GM06990 (cell line): ENCODE measurements at regions not wholly inside any gene's neighbourhood (a gene's known extent, or its start where the extent isn't known, plus 50 kb on each side); places are given as distances from the start of the nearest gene placed in this dataset.

Experiments
- DNase-seq: peaks from one replicate; pipeline ENCODE4 v3.0.0-alpha.2; 2011; ENCODE audit not compliant: insufficient read length; ENCODE audit errors: extremely low read depth
- H3K27me3 ChIP-seq: replicated peaks from 2 replicates; pipeline ENCODE4 v1.6.0; 2011; ENCODE audit warnings: low read length; ENCODE audit not compliant: control insufficient read depth, insufficient read depth
- H3K36me3 ChIP-seq: 2 replicates; pipeline ENCODE4 v1.5.1; 2011; ENCODE audit warnings: low read length; ENCODE audit not compliant: control insufficient read depth, insufficient read depth
- H3K4me3 ChIP-seq: replicated peaks from 2 replicates; pipeline ENCODE4 v1.5.1; 2011; ENCODE audit warnings: low read depth, mild to moderate bottlenecking, control low read depth, low read length
- CTCF ChIP-seq: IDR thresholded peaks from 2 replicates; pipeline ENCODE4 v1.5.1; 2011; ENCODE audit warnings: low read length, control low read depth, mild to moderate bottlenecking, inconsistent platforms; ENCODE audit not compliant: insufficient read depth, poor library complexity, severe bottlenecking

DNA sequence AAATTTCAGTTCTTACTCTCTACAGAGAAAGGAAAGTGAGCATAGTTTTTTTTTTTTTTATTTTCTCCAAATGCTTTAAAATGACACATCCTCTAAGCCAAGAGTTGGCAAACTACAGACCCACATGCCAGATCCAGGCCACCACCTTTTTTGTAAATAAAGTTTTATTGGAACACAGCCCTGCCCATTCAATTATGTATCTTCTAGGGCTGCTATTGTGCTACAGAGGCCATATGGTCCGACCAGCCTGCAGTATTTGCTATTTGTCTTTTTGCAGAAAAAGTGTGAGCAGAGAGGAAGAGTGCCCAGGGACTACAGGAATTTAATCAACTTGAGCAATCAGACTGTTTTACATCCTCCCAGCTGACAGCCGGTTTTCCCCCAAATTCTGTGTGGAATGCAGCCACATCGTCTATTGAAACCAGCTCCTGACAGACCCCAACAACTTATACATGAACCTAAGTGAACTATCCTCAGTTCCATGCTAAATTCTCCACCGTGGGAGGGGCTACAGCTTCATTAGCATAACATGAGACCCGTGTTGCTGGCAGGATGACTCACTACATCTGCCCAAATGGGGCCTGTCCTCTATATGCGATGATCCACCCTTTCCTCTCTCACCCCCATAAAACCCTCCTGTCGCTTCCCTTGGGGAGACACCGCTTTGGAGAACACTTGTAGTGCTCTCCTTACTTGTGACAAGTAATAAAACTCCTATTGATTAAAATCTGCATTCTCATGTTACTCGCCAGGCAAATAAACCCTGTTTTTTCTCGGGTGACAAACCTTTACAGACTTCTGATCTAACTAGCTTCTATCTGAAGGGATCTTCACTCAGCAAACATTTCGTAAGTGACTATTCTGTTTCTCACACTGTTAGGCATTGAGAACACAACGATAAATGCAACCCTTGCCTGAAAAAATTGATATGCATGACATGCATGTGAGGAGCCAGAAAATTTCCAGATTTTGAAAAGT is 149.4 kb upstream of the HS3ST3A1 start:
- Histone ChIP-seq H3K36me3 (no peaks in the 10 kb centered on the region), H3K27me3 (no peaks in the 10 kb centered on the region), H3K4me3 (no peak overlapping the region)
- DNase-seq: no peak
- no peak for TF ChIP-seq CTCF

- no peak for DNase-seq
- no peaks in the 10 kb centered on the region for H3K36me3 ChIP-seq
- no peak for TF ChIP-seq CTCF
- no peaks in the 10 kb centered on the region for H3K27me3 ChIP-seq
- no peak overlapping the region for H3K4me3 ChIP-seq
Measured at GRCh38 chr17:13753154-13753553, 151.4 kb upstream of the HS3ST3A1 start.

DNA sequence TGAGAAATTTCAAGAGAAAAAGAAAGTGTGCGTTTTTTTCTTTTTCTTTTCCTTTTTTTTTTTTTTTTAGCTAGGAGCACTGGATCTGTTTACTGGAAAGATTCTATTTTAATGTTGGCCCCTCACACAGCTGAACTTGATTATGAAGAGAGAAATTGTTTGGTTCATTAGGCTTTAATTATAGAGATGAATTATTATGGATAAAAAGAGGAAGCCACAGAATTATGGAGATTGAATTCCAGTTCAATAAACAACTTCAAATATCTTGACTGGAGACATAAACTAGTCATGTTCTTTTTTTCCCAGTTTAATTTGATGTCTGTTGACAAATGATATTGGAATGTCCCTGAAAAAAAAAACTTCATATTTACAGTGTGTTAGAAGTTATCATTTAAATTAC is 152.0 kb upstream of the HS3ST3A1 start:
- no peak for DNase-seq
- TF ChIP-seq CTCF: no peak

DNA sequence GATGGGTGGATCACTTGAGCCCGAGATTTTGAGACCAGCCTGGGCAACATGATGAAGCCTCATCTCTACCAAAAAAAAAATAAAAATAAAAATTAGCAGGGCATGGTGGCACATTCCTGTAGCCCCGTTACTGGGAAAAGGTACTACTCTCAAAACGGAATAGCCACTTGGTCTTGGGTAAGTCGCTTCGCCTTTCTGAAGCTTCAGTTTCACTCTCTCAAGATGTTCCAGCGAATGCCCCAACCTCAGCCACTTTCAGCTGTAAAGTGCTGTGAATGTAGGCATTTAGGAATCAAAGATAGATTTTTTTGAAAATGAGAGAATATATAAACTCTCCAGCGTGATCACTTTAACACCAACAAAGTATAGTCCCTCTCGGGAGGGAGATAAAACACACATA is 154.1 kb upstream of the HS3ST3A1 start:
- no peak for TF ChIP-seq CTCF
- Histone ChIP-seq H3K36me3 (no peaks in the 10 kb centered on the region), H3K4me3 (no peak overlapping the region), H3K27me3 (no peaks in the 10 kb centered on the region)
- DNase-seq: no peak

More for the DNA sequence above, 152.0 kb upstream of the HS3ST3A1 start:
- H3K36me3 ChIP-seq: no peaks in the 10 kb centered on the region
- no peaks in the 10 kb centered on the region for H3K27me3 ChIP-seq
- no peak overlapping the region for H3K4me3 ChIP-seq

DNA sequence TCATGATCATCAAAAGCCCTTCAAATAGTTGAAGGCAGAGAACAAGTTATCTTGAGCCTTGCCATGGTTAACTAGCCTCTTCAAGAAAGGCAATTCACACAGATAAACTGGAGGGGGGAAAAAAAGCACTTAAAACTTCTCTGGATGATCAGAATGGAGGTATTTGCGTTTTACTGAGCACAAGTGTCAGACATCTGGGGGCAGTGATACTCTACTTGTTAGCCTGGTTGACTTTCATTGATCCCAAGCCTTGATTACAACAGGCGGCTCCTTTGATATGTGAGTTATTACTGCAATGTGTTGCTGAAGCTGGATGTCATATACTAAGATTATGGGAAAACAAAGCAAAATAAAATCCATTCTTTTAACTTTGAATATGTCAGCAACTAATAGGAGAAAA is 155.0 kb upstream of the HS3ST3A1 start:
- no peaks in the 10 kb centered on the region for H3K36me3 ChIP-seq
- no peak overlapping the region for H3K4me3 ChIP-seq
- no peaks in the 10 kb centered on the region for H3K27me3 ChIP-seq
- no peak for TF ChIP-seq CTCF
- no peak for DNase-seq

DNA sequence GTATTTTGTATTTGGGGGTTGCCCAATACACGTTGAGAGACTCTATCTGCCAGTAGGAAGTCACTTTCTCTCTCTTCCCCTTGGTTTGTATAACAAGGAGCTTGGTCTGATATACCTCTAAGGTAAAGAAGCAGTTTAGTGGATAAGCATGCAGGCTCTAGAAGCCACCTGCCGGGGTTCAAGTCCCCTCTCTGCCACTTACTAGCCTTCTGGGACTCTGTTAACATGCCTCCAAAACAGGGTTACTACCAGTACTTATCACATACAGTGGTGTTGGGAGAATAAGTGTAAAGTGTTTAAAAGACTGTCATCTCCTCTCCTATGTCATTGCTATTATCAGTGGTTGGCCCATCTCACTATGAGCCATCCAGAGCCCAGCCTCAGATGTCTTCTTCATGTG is 156.1 kb upstream of the HS3ST3A1 start:
- H3K4me3 ChIP-seq: no peak overlapping the region
- no peak for TF ChIP-seq CTCF
- H3K36me3 ChIP-seq: no peaks in the 10 kb centered on the region
- DNase-seq: no peak
- no peaks in the 10 kb centered on the region for H3K27me3 ChIP-seq
